AG08396 (cell line): ENCODE measurements at regions not wholly inside any gene's neighbourhood (a gene's known extent, or its start where the extent isn't known, plus 50 kb on each side); places are given as distances from the start of the nearest gene placed in this dataset.
"Not testable (repeated sequence)": the region's sequence is repeated elsewhere in the genome, so short reads cannot be mapped to it uniquely, and the experiment has no call there.

Experiments used
- DNase-seq: peaks from one replicate; pipeline ENCODE4 v3.0.0; 2012; ENCODE audit warnings: low spot score, mixed read lengths

- no peak for DNase-seq
Measured at GRCh38 chr7:45407730-45408408, 166.3 kb upstream of the ADCY1 start.

- DNase-seq = no peak
Measured at GRCh38 chr7:45408409-45408737, 165.8 kb upstream of the ADCY1 start.

GRCh38 chr7:45410893-45411292 lies 163.3 kb upstream of the ADCY1 start:
- no peak for DNase-seq

GRCh38 chr7:45413419-45413818 lies 160.7 kb upstream of the ADCY1 start:
- no peak for DNase-seq

GRCh38 chr7:45414226-45414625 lies 159.9 kb upstream of the ADCY1 start:
- no peak for DNase-seq

GRCh38 chr7:45415265-45415664 lies 158.9 kb upstream of the ADCY1 start:
- no peak for DNase-seq

GRCh38 chr7:45416846-45417245 lies 157.3 kb upstream of the ADCY1 start:
- DNase-seq = no peak

- DNase-seq = no peak
Measured at GRCh38 chr7:45417268-45417667, 156.9 kb upstream of the ADCY1 start.

GRCh38 chr7:45417735-45418134 lies 156.4 kb upstream of the ADCY1 start:
- DNase-seq = no peak

GRCh38 chr7:45420843-45421495 lies 153.2 kb upstream of the ADCY1 start:
- DNase-seq = no peak

- no peak for DNase-seq
Measured at GRCh38 chr7:45421806-45422205, 152.4 kb upstream of the ADCY1 start.

GRCh38 chr7:45430397-45430796 lies 143.8 kb upstream of the ADCY1 start:
- no peak for DNase-seq

- DNase-seq = no peak
Measured at GRCh38 chr7:45434167-45434784, 139.9 kb upstream of the ADCY1 start.

- DNase-seq = no peak
Measured at GRCh38 chr7:45435131-45435530, 139.0 kb upstream of the ADCY1 start.

GRCh38 chr7:45435846-45436245 lies 138.3 kb upstream of the ADCY1 start:
- peak; percentile 48 for DNase-seq

- DNase-seq = not testable (repeated sequence)
Measured at GRCh38 chr7:45440776-45441175, 133.4 kb upstream of the ADCY1 start.

- DNase-seq = no peak
Measured at GRCh38 chr7:45443263-45443662, 130.9 kb upstream of the ADCY1 start.

- no peak for DNase-seq
Measured at GRCh38 chr7:45446195-45446944, 127.8 kb upstream of the ADCY1 start.

- no peak for DNase-seq
Measured at GRCh38 chr7:45447296-45447695, 126.9 kb upstream of the ADCY1 start.

- DNase-seq = no peak
Measured at GRCh38 chr7:45450571-45451204, 123.5 kb upstream of the ADCY1 start.

- no peak for DNase-seq
Measured at GRCh38 chr7:45451342-45452035, 122.7 kb upstream of the ADCY1 start.

- no peak for DNase-seq
Measured at GRCh38 chr7:45454771-45455170, 119.4 kb upstream of the ADCY1 start.
